ENCODE measurements at regions not wholly inside any gene's neighbourhood (a gene's known extent, or its start where the extent isn't known, plus 50 kb on each side); places are given as distances from the start of the nearest gene placed in this dataset.

- in situ Hi-C loops (cut with MboI; ENCODE audit: low pct_unique_long_range_greater_than_20kb, low sequenced_read_pairs), result no loop called here
- no peak for DNase-seq
Observed at GRCh38 chr4:19752599-19752998, 499.1 kb upstream of the SLIT2 start.

GRCh38 chr4:19748519-19749479 is 502.9 kb upstream of the SLIT2 start:
- in situ Hi-C loops (cut with MboI; ENCODE audit: low pct_unique_long_range_greater_than_20kb, low sequenced_read_pairs), result no loop called here
- DNase-seq, result no peak

GRCh38 chr4:19746377-19746776 is 505.3 kb upstream of the SLIT2 start:
- in situ Hi-C loops (cut with MboI; ENCODE audit: low pct_unique_long_range_greater_than_20kb, low sequenced_read_pairs), result no loop called here
- DNase-seq, result no peak

GRCh38 chr4:19743115-19743638 is 508.5 kb upstream of the SLIT2 start:
- no peak for DNase-seq
- in situ Hi-C loops (cut with MboI; ENCODE audit: low pct_unique_long_range_greater_than_20kb, low sequenced_read_pairs), result no loop called here

GRCh38 chr4:19739101-19739651 is 512.5 kb upstream of the SLIT2 start:
- no peak for DNase-seq
- in situ Hi-C loops (cut with MboI; ENCODE audit: low pct_unique_long_range_greater_than_20kb, low sequenced_read_pairs), result no loop called here

- in situ Hi-C loops (cut with MboI; ENCODE audit: low pct_unique_long_range_greater_than_20kb, low sequenced_read_pairs), result no loop called here
- DNase-seq, result no peak
Observed at GRCh38 chr4:19736968-19737756, 514.5 kb upstream of the SLIT2 start.

GRCh38 chr4:19735012-19735411 is 516.7 kb upstream of the SLIT2 start:
- DNase-seq, result no peak
- in situ Hi-C loops (cut with MboI; ENCODE audit: low pct_unique_long_range_greater_than_20kb, low sequenced_read_pairs), result no loop called here

- in situ Hi-C loops (cut with MboI; ENCODE audit: low pct_unique_long_range_greater_than_20kb, low sequenced_read_pairs), result no loop called here
- DNase-seq, result peak; percentile 75
Observed at GRCh38 chr4:19729886-19730651, 521.6 kb upstream of the SLIT2 start.

GRCh38 chr4:19728773-19729172 is 522.9 kb upstream of the SLIT2 start:
- in situ Hi-C loops (cut with MboI; ENCODE audit: low pct_unique_long_range_greater_than_20kb, low sequenced_read_pairs), result no loop called here

GRCh38 chr4:19727141-19727540 is 524.6 kb upstream of the SLIT2 start:
- in situ Hi-C loops (cut with MboI; ENCODE audit: low pct_unique_long_range_greater_than_20kb, low sequenced_read_pairs), result no loop called here

More at GRCh38 chr4:19728773-19729172, 522.9 kb upstream of the SLIT2 start:
- no peak for DNase-seq

GRCh38 chr4:19725130-19725529 is 526.6 kb upstream of the SLIT2 start:
- in situ Hi-C loops (cut with MboI; ENCODE audit: low pct_unique_long_range_greater_than_20kb, low sequenced_read_pairs), result no loop called here

More at GRCh38 chr4:19727141-19727540, 524.6 kb upstream of the SLIT2 start:
- no peak for DNase-seq

GRCh38 chr4:19722404-19722803 is 529.3 kb upstream of the SLIT2 start:
- in situ Hi-C loops (cut with MboI; ENCODE audit: low pct_unique_long_range_greater_than_20kb, low sequenced_read_pairs), result no loop called here
- no peak for DNase-seq

More at GRCh38 chr4:19725130-19725529, 526.6 kb upstream of the SLIT2 start:
- no peak for DNase-seq

GRCh38 chr4:19721587-19721986 is 530.1 kb upstream of the SLIT2 start:
- in situ Hi-C loops (cut with MboI; ENCODE audit: low pct_unique_long_range_greater_than_20kb, low sequenced_read_pairs), result no loop called here
- DNase-seq, result no peak

GRCh38 chr4:19720610-19721009 is 531.1 kb upstream of the SLIT2 start:
- DNase-seq, result no peak
- in situ Hi-C loops (cut with MboI; ENCODE audit: low pct_unique_long_range_greater_than_20kb, low sequenced_read_pairs), result no loop called here

- DNase-seq, result no peak
- in situ Hi-C loops (cut with MboI; ENCODE audit: low pct_unique_long_range_greater_than_20kb, low sequenced_read_pairs), result no loop called here
Observed at GRCh38 chr4:19720190-19720589, 531.5 kb upstream of the SLIT2 start.

- no peak for DNase-seq
- in situ Hi-C loops (cut with MboI; ENCODE audit: low pct_unique_long_range_greater_than_20kb, low sequenced_read_pairs), result no loop called here
Observed at GRCh38 chr4:19711871-19712270, 539.8 kb upstream of the SLIT2 start.

GRCh38 chr4:19707876-19708275 is 543.8 kb upstream of the SLIT2 start:
- DNase-seq, result no peak

GRCh38 chr4:19703391-19703790 is 548.3 kb upstream of the SLIT2 start:
- in situ Hi-C loops (cut with MboI; ENCODE audit: low pct_unique_long_range_greater_than_20kb, low sequenced_read_pairs), result no loop called here
- DNase-seq, result no peak

More at GRCh38 chr4:19707876-19708275, 543.8 kb upstream of the SLIT2 start:
- in situ Hi-C loops (cut with MboI; ENCODE audit: low pct_unique_long_range_greater_than_20kb, low sequenced_read_pairs), result no loop called here

- in situ Hi-C loops (cut with MboI; ENCODE audit: low pct_unique_long_range_greater_than_20kb, low sequenced_read_pairs), result no loop called here
- DNase-seq, result no peak
Observed at GRCh38 chr4:19700992-19701391, 550.7 kb upstream of the SLIT2 start.
